Vagina (tissue), 2 donors: ENCODE measurements at regions not wholly inside any gene's neighbourhood (a gene's known extent, or its start where the extent isn't known, plus 50 kb on each side); places are given as distances from the start of the nearest gene placed in this dataset.

Experiments used
- DNase-seq, 2 donors: peaks; one replicate each; pipeline ENCODE4 v3.0.0-alpha.2; 2017; ENCODE audit errors: extremely low spot score in 2 of 2
- H3K27ac ChIP-seq: fragments of 200-600 bp; sonication (generic); one replicate; pipeline ENCODE4 v1.5.1; 2019
- H3K27me3 ChIP-seq: fragments of 200-600 bp; sonication (generic); one replicate; pipeline ENCODE4 v1.5.1; 2019
- H3K36me3 ChIP-seq, 2 donors: fragments of 200-600 bp; sonication (generic); one replicate each; pipeline ENCODE4 v1.5.1; 2017 to 2019
- H3K4me1 ChIP-seq: fragments of 200-600 bp; sonication (generic); one replicate; pipeline ENCODE4 v1.5.1; 2019
- H3K4me3 ChIP-seq, 2 donors: fragments of 200-600 bp; sonication (generic); 1 replicate in 1 of 2; 2 replicates in 1 of 2; pipeline ENCODE4 v1.5.1; 2016 to 2019
- H3K9me3 ChIP-seq: fragments of 200-600 bp; sonication (generic); one replicate; pipeline ENCODE4 v1.5.1; 2019
- POLR2A ChIP-seq, 2 donors: fragments of 450-650 bp; IDR thresholded peaks; one replicate each; pipeline ENCODE4 v1.6.1; 2017; ENCODE audit warnings: antibody characterized with exemption in 2 of 2, mild to moderate bottlenecking in 2 of 2, moderate library complexity in 2 of 2
- POLR2AphosphoS5 ChIP-seq, 2 donors: sonication (generic); formaldehyde crosslinking; IDR thresholded peaks; one replicate each; pipeline ENCODE4 v1.9.0; 2017; ENCODE audit warnings: antibody characterized with exemption in 2 of 2, mild to moderate bottlenecking in 2 of 2, low read depth in 1 of 2; ENCODE audit not compliant: insufficient read depth in 1 of 2
- intact Hi-C: fragments of 100-400 bp; cut with DNase I; formaldehyde crosslinking; loops from one replicate; pipeline ENCODE4 v1.15.1; 2023
- TF ChIP-seq, protein P1 (sequence below), 3 experiments: fragments of 450-650 bp in 2 of 3; fragments of 200-600 bp in 1 of 3; sonication (generic) in 1 of 3; IDR thresholded peaks; one replicate each; pipeline ENCODE4 v1.5.1; 2017 to 2019; ENCODE audit warnings: antibody characterized with exemption in 3 of 3, mild to moderate bottlenecking in 2 of 3, moderate library complexity in 2 of 3

DNA sequence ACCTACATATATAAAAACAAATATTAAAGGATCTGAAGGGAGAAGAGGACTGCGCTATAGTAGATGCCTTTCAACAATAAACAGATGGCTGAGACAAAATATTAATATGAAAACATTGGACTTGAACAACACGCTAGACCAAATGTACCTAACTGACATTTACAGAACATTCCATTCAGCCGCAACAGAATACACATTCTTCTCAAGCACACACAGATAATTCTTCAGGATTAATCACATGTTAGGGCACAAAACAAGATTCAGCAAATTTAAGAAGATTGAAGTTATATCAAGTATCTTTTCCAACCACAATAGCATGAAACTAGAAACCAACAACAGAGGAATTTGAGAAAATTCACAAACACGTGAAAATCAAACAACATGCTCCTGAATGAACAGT lies 741.4 kb downstream of the ADGRL2 start:
- no peak overlapping the region for H3K4me3 ChIP-seq
- H3K27ac ChIP-seq = no peak overlapping the region
- no peaks in the 10 kb centered on the region for H3K36me3 ChIP-seq
- no peak for DNase-seq
- intact Hi-C loops = no loop called here
- TF ChIP-seq, protein P1, sequence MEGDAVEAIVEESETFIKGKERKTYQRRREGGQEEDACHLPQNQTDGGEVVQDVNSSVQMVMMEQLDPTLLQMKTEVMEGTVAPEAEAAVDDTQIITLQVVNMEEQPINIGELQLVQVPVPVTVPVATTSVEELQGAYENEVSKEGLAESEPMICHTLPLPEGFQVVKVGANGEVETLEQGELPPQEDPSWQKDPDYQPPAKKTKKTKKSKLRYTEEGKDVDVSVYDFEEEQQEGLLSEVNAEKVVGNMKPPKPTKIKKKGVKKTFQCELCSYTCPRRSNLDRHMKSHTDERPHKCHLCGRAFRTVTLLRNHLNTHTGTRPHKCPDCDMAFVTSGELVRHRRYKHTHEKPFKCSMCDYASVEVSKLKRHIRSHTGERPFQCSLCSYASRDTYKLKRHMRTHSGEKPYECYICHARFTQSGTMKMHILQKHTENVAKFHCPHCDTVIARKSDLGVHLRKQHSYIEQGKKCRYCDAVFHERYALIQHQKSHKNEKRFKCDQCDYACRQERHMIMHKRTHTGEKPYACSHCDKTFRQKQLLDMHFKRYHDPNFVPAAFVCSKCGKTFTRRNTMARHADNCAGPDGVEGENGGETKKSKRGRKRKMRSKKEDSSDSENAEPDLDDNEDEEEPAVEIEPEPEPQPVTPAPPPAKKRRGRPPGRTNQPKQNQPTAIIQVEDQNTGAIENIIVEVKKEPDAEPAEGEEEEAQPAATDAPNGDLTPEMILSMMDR (IDR thresholded peaks at IDR 0.05) = no peak
- TF ChIP-seq POLR2A (IDR thresholded peaks at IDR 0.05) (no peak), POLR2AphosphoS5 (IDR thresholded peaks at IDR 0.05; ENCODE audit: insufficient read depth in 1 of 2, low read depth in 1 of 2) (no peak)
- no peaks in the 10 kb centered on the region for H3K4me1 ChIP-seq
- no peaks in the 10 kb centered on the region for H3K27me3 ChIP-seq
- H3K9me3 ChIP-seq = no peaks in the 10 kb centered on the region

DNA sequence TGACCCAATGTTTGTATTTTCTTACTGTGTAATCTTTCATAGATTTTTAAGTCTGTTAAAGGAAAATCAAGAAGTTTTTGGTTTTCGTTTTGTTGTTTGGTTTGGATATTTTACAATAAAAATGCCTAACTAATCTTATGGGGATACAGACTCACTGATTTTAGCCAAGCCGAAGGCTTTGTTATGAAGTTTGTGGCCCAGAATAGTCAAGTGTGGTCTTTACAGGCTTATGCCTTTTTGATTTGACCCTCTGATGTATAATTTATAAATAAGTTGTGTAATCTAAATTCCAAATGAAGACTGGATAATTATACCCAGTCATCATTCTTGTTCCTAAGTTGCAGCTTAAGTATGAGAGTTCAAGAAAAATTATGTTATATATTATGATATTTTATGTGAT lies 739.3 kb downstream of the ADGRL2 start:
- H3K27ac ChIP-seq = no peak overlapping the region
- H3K4me1 ChIP-seq = no peaks in the 10 kb centered on the region
- H3K9me3 ChIP-seq = no peaks in the 10 kb centered on the region
- no peak for DNase-seq
- H3K4me3 ChIP-seq = no peak overlapping the region
- no peak for TF ChIP-seq POLR2A (IDR thresholded peaks at IDR 0.05)
- TF ChIP-seq, protein P1 (IDR thresholded peaks at IDR 0.05) = no peak
- TF ChIP-seq POLR2AphosphoS5 (IDR thresholded peaks at IDR 0.05; ENCODE audit: insufficient read depth in 1 of 2, low read depth in 1 of 2) = no peak
- intact Hi-C loops = no loop called here
- H3K27me3 ChIP-seq = no peaks in the 10 kb centered on the region
- no peaks in the 10 kb centered on the region for H3K36me3 ChIP-seq

DNA sequence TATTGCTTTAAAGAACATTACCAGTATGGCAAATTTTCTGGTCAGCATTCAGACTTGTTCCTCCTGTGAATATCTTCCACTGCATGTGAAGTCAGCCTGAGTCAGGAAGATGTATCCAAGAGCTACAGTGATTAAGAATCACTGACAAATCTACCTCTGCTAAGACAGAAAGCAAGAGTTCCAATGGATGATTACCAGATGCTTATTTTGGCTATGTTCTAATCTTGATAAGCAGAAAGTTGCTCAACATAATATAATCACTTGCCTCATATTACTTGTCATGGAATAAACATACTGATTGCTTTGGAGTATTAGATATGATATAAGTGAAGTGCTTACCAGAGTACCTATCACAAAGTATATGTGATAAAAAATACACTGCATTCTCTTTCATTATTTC lies 738.1 kb downstream of the ADGRL2 start:
- no peak overlapping the region for H3K4me3 ChIP-seq
- H3K27me3 ChIP-seq = no peaks in the 10 kb centered on the region
- TF ChIP-seq, protein P1 (IDR thresholded peaks at IDR 0.05) = no peak
- TF ChIP-seq POLR2AphosphoS5 (IDR thresholded peaks at IDR 0.05; ENCODE audit: insufficient read depth in 1 of 2, low read depth in 1 of 2) = no peak
- TF ChIP-seq POLR2A (IDR thresholded peaks at IDR 0.05) = no peak
- DNase-seq = no peak
- H3K4me1 ChIP-seq = no peaks in the 10 kb centered on the region
- H3K27ac ChIP-seq = no peak overlapping the region
- no peaks in the 10 kb centered on the region for H3K9me3 ChIP-seq
- intact Hi-C loops = no loop called here
- H3K36me3 ChIP-seq = no peaks in the 10 kb centered on the region

DNA sequence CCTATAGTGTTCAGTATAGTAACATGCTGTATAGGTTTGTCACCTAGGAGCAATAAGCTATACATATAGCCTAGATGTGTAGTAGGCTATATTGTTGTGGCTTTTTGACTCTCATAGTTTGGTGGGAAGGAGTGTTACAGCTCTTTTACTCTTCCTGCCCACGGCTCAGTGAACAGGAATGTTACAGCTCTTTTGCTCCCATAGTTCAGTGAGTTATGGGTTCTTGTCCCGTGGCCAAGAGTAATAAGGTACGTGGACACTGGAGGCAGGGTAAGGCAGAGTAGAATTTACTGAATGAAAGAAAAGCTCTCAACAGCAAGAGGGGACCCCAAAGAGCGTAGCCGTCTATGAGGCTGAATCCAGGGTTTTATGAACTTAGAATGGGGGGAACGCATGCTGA lies 734.3 kb downstream of the ADGRL2 start:
- TF ChIP-seq POLR2AphosphoS5 (IDR thresholded peaks at IDR 0.05; ENCODE audit: insufficient read depth in 1 of 2, low read depth in 1 of 2) (no peak), POLR2A (IDR thresholded peaks at IDR 0.05) (no peak)
- TF ChIP-seq, protein P1 (IDR thresholded peaks at IDR 0.05) = no peak
- intact Hi-C loops = no loop called here

DNA sequence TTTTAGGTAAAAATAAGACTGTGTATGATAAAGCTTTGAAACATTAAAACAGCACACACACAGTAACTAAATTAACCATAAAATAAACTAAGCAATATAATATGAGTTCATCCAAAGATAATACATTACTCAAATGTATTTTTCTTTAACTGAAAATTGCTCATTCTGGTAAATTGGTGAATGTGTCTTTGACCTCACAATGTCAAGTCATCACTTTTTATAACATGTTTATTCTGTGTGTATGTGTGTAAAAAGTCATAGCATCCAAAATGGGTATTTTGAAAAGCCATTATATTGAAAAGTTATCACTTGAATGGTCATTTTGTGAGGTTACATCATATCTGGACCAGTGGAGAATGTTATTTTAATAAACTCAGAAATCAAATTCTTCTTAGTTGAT lies 724.6 kb downstream of the ADGRL2 start:
- no peak for DNase-seq
- no peak overlapping the region for H3K4me3 ChIP-seq
- H3K4me1 ChIP-seq = no peaks in the 10 kb centered on the region
- TF ChIP-seq POLR2AphosphoS5 (IDR thresholded peaks at IDR 0.05; ENCODE audit: insufficient read depth in 1 of 2, low read depth in 1 of 2) = no peak
- no peaks in the 10 kb centered on the region for H3K36me3 ChIP-seq
- no peak overlapping the region for H3K27ac ChIP-seq
- no peaks in the 10 kb centered on the region for H3K27me3 ChIP-seq
- no peaks in the 10 kb centered on the region for H3K9me3 ChIP-seq
- intact Hi-C loops = no loop called here

More for the DNA sequence above, 734.3 kb downstream of the ADGRL2 start:
- Histone ChIP-seq H3K36me3 (no peaks in the 10 kb centered on the region), H3K27ac (no peak overlapping the region), H3K27me3 (no peaks in the 10 kb centered on the region), H3K4me1 (no peaks in the 10 kb centered on the region), H3K4me3 (no peak overlapping the region), H3K9me3 (no peaks in the 10 kb centered on the region)
- no peak for DNase-seq

DNA sequence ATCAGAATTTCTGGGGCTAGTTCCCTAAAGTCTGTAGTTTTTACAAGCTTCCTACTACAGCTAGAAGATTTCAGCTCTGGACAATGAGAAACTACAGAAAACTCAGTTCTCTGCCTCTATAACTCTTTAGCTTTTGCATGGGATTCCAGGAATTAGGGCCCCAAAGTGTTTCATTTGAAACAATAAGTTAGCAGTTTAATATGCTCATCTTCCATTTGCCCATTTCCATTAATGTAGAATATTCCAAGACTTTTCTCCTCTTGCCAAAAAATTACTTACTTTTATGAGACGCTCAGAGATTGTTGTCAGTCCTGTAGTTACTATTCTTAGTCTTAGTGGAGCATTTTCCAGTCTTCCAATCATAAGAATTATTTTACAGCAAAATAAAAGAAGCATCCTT lies 719.9 kb downstream of the ADGRL2 start:
- DNase-seq = no peak
- H3K9me3 ChIP-seq = no peaks in the 10 kb centered on the region
- H3K4me3 ChIP-seq = no peak overlapping the region
- H3K27ac ChIP-seq = no peak overlapping the region
- TF ChIP-seq POLR2A (IDR thresholded peaks at IDR 0.05) (no peak), POLR2AphosphoS5 (IDR thresholded peaks at IDR 0.05; ENCODE audit: insufficient read depth in 1 of 2, low read depth in 1 of 2) (no peak)
- TF ChIP-seq, protein P1 (IDR thresholded peaks at IDR 0.05) = no peak
- H3K36me3 ChIP-seq = no peaks in the 10 kb centered on the region
- intact Hi-C loops = no loop called here
- H3K27me3 ChIP-seq = no peaks in the 10 kb centered on the region
- H3K4me1 ChIP-seq = no peaks in the 10 kb centered on the region
